Germinal center (tissue), 1 donor: ENCODE measurements at regions not wholly inside any gene's neighbourhood (a gene's known extent, or its start where the extent isn't known, plus 50 kb on each side); places are given as distances from the start of the nearest gene placed in this dataset.
"Not testable (repeated sequence)": the region's sequence is repeated elsewhere in the genome, so short reads cannot be mapped to it uniquely, and the experiment has no call there.

Source experiments
- DNase-seq: peaks from one replicate; pipeline ENCODE4 v3.0.0; 2012; ENCODE audit warnings: mixed read lengths, low spot score

DNA sequence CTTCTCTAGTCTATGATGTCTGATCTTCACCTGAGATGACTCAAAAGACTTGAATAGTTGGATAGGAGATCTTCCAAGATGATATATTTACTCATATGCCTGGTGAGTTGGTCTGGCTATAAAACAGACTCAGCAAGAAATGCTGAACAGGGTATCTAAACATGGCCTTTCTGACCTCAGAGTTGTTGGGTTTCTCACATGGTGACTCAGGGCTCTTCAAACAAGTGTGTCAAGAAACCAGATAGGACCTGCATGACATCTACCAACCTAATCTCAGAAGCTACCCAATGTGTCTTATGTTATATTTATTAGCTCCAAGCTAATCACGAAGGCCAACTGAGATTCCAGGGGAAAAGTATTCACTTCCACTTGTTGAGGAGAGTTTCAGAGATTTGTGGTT is 1477.3 kb downstream of the CDH8 start:
- DNase-seq = no peak

DNA sequence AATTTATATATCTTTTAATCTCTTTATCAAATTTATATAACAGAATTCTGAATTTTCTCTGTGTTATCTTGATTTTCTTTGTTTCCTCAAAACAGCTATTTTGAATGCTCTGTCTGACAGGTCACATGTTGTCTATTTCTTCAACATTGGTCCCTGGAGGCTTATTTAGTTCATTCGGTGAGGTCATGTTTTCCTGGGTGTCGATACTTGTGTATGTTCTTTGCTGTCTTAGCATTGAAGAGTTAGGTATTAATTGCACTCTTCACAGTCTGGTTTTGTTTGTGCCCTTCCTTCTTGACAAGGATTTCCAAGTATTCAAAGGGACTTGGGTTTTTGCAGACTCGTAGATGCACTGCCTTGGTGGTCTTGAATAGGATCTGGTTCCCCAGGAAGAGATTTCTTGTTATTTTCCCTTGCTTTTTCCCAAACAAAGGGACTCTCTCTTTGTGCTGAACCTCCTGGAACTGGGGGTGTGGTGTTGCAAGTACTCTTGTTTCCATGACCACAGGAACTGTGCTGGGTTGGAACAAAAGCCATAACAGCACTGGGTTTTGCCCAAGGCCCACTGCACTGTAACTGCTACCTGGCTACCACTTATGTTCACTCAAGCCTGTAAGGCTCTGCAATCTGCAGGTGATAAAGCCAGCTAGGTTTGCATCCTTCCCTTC is 1483.0 kb downstream of the CDH8 start:
- no peak for DNase-seq

DNA sequence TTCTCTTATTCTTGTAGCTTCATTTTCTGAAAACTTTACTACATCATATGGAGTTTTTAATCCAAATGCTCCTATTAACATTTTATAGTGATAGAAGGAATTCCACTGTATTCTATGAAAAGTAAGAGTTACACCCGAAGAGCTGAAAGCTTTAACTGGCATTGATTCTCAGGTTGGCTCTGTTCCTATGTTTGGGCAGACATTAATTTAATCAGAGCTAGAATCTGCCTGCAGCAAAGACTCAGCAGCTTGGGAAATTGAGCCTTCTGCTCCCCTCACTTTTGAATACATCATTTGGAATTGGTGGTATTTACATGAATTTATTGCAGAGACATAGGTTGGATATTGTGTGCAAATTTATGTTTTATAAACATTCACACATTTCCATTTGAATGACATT is 1494.7 kb downstream of the CDH8 start:
- DNase-seq = no peak

DNA sequence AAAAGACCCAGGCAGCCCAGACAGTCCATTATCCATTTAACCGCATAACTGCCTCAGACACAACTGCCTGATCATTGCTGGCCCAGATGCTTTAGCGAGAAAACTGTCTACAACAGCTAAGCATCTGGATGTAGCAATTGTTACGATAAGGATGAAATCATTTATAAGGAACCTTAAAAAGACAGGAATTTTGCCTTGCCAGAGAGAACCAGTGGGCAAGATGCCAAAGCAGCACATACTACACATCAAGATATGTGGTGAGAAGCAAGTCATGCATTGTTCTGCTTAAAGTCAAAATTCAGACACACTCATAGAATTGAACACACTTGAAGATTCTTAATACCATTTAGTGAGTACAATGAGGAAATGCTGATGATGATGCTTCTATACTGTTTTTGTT is 1525.3 kb downstream of the CDH8 start:
- DNase-seq = no peak

DNA sequence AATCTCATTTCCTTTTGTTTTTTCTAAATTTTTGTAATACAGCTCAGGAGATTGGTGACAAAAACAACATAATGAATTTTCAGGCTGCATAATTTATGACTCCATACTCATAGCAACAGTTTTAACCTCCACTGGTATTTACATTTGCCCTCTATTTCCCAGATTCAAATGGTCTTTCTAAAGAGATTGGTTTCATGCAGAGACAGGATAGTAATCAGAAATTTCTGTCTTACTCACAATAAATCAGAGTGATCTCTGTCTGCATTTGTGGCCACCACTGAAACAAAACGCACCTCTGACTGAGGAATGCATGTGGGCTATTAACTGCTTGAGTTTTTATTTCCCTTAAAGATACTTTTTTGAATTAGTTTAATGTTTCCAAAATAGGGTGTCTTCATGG is 1526.0 kb downstream of the CDH8 start:
- DNase-seq = no peak

DNA sequence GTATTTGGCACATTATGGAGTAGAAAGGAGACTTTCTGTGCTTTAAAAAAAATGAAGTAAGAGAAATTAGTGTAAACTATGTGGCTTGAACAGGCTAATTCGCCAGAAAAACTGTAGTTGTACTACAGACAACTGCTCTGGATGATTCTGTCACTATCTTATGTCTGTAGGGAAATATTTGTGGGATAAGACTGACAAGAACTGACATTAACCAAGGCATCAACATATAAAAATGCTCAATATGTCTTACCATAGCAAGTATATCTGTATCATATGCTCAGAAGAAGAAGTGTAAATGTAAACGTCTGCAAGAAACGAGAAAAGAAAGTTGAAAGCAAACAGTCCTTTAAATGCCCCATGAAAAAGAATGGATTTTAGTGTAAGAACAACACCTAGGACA is 1545.0 kb downstream of the CDH8 start:
- no peak for DNase-seq

DNA sequence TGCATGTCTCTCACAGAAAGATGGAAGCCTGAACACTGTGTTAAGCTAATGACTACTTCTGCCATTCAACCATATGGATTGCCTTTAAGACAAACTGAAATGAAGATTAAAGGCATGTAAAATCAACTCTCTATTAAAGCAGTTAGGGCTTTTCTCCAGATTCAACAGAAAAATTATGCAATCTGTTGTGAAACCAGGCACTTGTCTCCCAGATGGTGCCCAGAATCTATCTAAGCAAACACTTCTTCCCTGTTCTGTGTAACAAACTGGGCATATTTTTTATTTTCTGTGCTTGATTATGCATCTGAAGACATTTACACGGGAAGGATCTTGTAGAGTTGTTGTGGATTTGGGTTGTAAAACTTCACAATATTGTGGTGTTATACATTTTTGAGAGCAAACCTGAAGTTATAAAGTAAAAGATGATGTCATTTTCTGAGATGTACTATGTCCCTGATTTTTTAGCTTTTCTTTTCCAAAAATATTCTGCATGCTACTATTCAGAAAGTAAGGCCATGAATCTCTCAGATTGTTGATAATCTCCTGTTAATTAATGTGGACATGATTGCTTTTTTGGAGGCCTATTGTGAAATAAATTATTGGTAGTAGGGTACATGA is 1550.3 kb downstream of the CDH8 start:
- no peak for DNase-seq

DNA sequence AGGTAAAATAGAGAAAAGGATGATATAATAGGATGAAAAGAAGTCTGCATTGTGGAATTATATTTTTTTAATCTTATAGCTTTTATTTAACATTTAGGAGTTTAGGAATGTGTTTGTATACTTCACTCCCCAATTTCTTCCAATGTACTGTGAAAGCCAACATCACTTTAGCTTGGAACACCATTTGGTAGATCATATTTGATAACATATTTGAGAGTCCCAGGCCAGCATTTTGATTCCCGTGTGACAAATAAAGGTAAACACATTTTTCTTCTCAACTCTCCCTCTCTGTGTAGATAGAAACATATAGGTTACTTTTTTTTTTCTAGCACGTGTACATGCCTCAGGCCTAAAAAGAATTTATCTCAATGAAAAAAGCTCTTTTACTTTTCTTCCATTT is 1551.3 kb downstream of the CDH8 start:
- no peak for DNase-seq

DNA sequence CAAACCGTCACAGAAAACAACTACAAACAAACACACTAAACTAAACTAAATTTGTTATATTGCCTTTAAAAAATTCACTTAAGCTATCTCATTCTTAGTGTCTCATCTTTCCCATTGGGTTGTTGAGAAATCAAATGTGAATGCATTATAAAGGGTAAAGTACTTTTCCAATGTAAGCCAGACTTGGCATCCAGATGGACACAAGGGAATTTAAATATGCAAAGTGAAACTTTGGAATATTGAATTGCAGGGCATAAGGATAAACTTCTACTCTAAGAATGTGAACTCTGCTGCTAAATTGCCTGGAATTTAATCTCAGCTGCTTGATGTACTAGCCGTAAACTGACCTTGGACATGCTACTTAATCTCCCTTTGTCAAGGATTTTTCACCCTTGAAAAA is 1554.6 kb downstream of the CDH8 start:
- DNase-seq = no peak

DNA sequence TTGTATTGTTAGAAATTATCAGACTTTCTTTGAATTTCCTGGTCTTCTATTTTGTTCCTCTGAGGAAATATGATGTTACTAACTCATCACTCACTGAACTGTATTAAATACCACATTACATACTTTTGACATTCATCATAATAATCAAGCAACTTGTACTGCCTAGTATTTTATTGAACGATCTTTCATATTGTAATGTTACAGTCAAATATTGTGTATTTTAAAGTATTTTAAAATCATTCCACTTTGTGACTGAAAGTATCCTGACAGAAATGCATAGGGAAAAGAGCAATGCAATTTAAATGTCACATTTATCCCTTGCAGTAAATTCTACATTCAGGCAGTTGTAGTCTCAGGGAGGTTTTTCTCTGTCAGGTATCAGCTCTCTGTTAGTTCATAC is 1557.4 kb downstream of the CDH8 start:
- no peak for DNase-seq

DNA sequence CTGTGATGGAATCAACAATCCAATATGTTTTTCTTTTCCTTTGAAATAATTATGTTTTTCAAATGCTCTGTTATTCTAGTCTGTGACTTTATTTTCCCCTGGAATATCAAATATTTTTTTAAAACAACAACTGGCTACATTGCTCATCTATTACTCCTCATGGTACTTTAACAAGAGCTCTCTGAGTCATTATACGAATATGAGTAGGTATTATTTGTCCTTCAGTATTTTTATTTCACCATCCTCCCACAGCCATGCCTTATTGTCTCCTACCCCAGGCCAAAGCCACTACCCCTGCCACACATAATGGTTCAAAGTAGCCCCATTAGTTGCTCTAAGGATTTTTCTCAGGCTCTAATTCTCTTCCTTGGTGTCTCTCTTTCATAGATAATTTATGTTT is 1572.3 kb downstream of the CDH8 start:
- DNase-seq = no peak

DNA sequence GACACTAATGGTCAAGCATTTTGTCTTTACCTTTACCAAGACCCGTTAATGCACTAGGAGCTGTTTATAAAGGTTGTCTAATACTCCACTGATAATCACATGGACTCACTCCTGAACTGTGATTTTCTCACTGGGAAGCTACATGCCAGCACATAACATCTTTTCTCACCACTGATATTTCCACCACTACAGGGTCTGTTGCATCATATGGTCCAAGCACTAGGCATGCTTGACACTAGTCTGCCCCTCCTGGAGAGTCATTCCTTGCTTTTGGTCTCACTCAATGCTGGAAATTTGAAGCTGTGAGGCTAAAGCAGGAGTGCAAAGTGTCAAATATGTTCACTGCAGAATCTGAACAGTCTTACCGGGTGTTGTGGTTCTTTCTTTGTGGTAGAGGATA is 1576.8 kb downstream of the CDH8 start:
- DNase-seq = no peak

DNA sequence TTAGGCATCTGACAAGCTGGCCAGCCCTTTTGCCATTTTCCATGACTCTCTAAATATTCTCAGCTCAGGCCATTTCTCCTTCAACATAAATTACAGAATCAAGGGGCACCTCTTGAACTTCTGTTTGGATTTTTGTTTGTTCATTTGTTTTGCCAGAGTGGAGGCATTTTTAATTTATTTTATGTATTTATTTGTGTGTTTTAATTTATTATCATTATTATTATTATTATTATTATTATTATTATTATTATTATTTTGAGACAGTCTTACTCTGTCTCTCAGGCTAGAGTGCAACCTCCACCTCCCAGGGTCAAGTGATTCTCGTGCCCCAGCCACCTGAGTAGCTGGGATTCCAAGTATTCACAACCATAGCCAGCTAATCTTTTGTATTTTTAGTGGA is 1578.0 kb downstream of the CDH8 start:
- DNase-seq = no peak

DNA sequence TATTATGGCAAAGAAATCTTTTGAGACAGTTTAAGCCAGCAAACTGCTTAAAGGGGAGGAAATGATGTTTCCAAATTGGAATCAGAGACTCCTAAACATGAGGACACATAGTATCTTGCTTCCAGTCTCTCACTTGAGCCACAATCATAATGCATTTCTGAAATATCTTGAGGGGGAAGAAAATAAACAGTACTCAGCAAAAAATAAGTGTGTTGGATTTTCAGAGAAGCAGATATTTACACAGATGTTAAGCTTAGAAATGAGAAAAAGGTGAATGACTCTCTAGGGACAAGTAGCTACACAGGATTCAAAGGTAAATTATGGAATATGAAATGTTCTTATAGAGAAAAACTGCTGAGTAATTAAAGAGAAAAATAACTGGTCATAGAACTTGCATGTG is 1583.6 kb downstream of the CDH8 start:
- DNase-seq = no peak

DNA sequence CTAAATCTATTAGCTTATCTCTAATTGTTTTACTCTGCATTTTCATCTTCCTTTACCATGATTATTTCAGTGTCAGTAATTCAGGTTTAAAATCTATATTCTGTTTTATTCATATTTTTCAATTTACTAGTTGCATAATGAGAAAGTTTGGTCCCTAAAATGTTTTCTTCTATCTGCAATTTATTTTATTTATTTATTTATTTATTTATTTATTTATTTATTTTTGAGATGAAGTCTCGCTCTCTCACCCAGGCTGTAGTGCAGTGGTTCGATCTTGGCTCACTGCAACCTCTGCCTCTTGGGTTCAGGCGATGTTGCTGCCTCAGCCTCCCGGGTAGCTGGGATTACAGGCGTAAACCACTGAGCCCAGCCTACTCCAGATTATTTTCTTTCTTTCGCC is 1597.3 kb downstream of the CDH8 start:
- no peak for DNase-seq

DNA sequence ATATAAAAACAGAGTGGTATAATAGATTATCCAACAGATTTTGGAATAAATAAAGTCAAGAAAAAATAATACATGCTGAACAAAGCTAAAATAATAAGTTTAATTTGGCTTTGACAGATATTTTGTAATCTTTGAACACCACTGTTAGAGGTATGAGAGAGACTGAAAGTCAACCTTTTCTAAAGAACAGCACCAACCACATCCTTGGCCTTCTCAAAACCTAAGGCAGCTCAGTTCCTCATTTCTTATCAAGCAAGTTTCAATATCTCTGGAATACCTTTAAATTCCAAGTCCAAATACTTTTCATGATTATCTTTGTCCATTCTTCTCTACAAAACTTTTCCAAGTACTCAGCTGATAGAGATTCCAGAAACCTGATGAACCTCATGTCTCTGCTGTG is 1603.8 kb downstream of the CDH8 start:
- DNase-seq = no peak

DNA sequence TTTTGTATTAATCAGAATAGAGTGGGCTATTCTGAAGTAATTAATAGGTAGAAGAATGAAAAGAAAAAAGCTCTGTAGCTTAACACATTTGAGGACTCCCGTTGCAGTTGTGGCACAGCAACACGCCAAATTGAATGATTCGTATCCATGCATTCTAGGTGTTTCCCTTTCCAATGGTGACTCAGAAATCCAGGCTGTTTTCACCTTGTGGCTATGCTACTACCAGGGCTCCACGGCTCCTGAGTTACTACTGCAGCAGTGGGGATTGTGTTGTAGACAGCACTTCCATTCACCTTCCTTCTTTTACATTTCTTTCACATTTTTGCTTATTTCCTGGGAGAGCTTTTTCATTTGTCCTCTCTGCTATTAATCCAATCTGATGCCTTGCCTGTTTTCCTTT is 1616.4 kb downstream of the CDH8 start:
- DNase-seq = no peak

DNA sequence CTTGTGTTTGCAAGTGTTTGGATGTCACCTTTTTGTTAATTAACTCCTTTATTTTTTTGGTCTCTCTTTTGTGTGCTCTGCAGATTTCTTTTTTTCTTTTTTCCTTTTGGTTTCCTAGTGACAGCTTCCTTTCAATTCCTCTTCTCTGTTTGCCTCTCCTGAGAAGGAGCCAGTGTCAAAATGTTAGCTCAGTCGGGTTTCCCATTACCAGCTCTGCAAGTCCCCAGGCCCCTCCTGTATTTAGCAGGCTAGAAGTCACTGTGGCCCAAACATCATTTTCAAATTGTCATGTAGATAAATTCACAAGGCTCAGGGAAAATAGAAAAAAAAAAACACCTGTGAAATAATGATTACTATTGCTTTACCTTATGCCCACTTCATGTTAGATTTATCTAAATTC is 1621.6 kb downstream of the CDH8 start:
- no peak for DNase-seq

DNA sequence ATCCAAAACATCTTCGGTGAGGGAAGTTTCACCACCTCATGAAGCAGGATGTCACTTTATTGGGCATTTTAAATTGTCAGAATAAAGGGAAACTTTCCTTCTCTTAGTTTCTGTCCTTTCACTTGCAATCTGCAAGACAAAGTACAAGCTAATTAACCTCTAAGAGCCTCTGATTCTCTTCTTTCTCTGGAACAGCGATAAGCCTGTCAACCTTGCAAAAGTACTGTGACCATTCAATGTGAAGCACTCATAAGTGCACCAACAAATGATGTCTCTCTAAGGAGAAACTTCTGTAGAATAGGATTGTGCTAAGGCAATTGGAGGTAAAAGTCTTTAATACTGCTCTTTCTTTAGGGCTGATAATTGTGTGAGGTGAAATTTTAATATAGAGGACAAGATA is 1622.3 kb downstream of the CDH8 start:
- DNase-seq = no peak

DNA sequence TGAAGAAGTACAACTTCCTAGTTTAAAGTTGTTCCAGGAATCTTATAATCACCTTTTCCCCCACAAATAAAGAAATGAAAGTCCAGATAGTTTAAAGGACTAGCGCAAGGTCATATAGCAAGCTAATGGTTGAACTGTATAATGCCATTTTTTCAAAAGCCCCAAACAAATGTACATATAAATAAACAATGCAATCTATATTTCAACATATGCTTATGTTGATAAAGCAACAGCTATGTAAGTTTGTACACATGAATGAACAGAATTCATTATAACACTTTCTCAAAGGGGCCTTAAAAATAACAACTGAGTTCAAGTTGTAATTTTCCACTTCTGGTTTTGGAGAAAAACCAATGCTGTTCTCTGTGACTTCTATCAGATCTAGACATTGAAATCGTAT is 1628.6 kb downstream of the CDH8 start:
- no peak for DNase-seq

DNA sequence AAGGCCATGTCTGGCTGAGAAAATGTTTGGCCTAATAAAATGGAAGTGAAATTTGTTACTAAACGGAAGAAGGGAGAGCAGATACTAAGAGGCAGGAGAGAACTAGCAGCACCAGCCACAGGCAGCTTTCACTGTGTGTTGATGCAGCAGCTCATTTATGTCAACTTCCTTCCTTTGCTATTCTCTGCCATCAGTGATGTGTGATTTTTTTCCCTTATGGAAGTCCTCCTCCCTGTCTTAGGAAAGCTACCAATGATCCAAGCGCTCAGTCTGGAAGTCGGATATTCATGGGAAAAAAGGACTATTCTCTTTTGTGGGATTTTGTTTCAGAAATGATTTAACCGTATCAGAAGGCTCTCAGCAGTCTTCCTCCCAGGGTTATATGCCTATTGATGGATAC is 1629.2 kb downstream of the CDH8 start:
- no peak for DNase-seq

DNA sequence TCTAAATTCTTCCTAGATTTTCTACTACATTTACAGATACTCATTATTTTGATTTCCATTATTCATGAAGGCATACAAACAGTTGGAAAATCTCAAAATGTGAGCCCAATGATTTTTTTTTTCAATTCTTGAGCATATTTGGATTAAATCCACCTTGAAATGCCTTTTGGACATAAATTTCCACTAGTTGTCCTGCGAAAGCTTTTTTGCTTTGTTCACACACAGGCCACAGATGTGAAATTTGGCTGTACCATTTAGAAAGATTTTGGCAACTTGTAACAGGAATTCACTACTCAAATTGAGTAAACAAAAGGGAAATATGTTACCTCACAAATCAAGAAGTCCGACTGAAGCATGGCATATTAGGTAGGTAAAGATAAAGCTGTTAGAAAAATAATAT is 1631.0 kb downstream of the CDH8 start:
- DNase-seq = no peak

DNA sequence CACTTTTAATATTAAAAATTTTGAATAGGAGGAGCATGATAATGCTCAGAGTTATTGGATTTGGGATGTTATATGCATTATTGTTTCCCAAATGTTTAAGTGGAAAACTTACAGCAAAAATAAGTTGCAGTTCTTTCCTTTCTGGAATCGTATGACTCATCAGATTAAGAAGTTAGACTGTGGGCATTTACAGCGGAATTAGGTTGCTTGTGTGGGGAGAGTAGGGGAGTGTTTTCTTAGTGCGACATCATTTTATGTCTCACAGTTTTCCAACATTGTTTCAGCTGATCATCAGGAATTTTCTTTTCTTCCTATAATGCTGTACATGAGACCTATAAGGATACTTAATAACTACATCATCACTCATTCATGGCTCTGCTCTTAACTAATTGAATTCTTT is 1631.8 kb downstream of the CDH8 start:
- no peak for DNase-seq

DNA sequence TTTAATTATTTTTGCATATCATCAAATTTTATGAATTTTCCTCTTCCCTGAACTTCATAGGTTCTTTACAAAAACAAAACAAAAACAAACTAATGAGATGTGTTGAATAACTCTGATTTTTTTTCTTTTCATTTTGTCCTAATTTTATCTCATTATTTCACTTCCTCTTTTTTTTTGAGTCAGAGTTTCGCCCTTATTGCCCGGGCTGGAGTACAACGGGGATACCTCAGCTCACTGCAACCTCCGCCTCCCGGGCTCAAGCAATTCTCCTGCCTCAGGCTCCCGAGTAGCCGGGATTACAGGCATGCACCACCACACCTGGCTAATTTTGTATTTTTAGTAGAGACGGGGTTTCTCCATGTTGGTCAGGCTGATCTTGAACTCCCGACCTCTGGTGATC is 1633.3 kb downstream of the CDH8 start:
- DNase-seq = not testable (repeated sequence)
